MM.1S (cell line): ENCODE measurements at regions not wholly inside any gene's neighbourhood (a gene's known extent, or its start where the extent isn't known, plus 50 kb on each side); places are given as distances from the start of the nearest gene placed in this dataset.

Experiments used
- DNase-seq: peaks from one replicate; pipeline ENCODE4 v3.0.0-alpha.2; 2015
- H2AFZ ChIP-seq: fragments of 300-600 bp; sonication (generic); 2 replicates; pipeline ENCODE4 v1.6.0; 2016; ENCODE audit warnings: antibody characterized with exemption, low read length
- H3F3A ChIP-seq: fragments of 300-600 bp; sonication (generic); 2 replicates; pipeline ENCODE4 v1.6.1; 2016; ENCODE audit warnings: mild to moderate bottlenecking, antibody characterized with exemption, low read length, moderate library complexity, mixed read lengths; ENCODE audit not compliant: insufficient read depth
- H3K27ac ChIP-seq: fragments of 300-600 bp; sonication (generic); 2 replicates; pipeline ENCODE4 v1.5.1; 2016; ENCODE audit warnings: mild to moderate bottlenecking, low read length
- H3K27me3 ChIP-seq: fragments of 300-600 bp; sonication (generic); replicated peaks from 2 replicates; pipeline ENCODE4 v1.6.0; 2016; ENCODE audit warnings: low read length; ENCODE audit not compliant: insufficient read depth
- H3K36me3 ChIP-seq: fragments of 300-600 bp; sonication (generic); replicated peaks from 2 replicates; pipeline ENCODE4 v1.6.1; 2016; ENCODE audit warnings: mild to moderate bottlenecking, low read length, mixed read lengths; ENCODE audit not compliant: insufficient read depth
- H3K4me1 ChIP-seq: fragments of 300-600 bp; sonication (generic); 2 replicates; pipeline ENCODE4 v1.6.1; 2016; ENCODE audit warnings: low read length, mixed read lengths
- H3K4me2 ChIP-seq: fragments of 300-600 bp; sonication (generic); 2 replicates; pipeline ENCODE4 v1.6.0; 2016; ENCODE audit warnings: low read depth, low read length
- H3K4me3 ChIP-seq: fragments of 300-600 bp; sonication (generic); 2 replicates; pipeline ENCODE4 v1.5.1; 2016; ENCODE audit warnings: low read length, mixed read lengths
- H3K79me2 ChIP-seq: fragments of 300-600 bp; sonication (generic); 2 replicates; pipeline ENCODE4 v1.6.1; 2016; ENCODE audit warnings: mixed run types, low read length, mixed read lengths
- H3K9ac ChIP-seq: fragments of 300-600 bp; sonication (generic); 2 replicates; pipeline ENCODE4 v1.6.1; 2016; ENCODE audit warnings: low read length, mixed read lengths
- H3K9me2 ChIP-seq: fragments of 300-600 bp; sonication (generic); replicated peaks from 2 replicates; pipeline ENCODE4 v1.6.1; 2016; ENCODE audit warnings: mild to moderate bottlenecking, low read length, mixed read lengths; ENCODE audit not compliant: insufficient read depth
- H3K9me3 ChIP-seq: fragments of 300-600 bp; sonication (generic); replicated peaks from 2 replicates; pipeline ENCODE4 v1.6.1; 2016; ENCODE audit warnings: mild to moderate bottlenecking, low read length, mixed read lengths; ENCODE audit not compliant: insufficient read depth
- H4K20me1 ChIP-seq: fragments of 300-600 bp; sonication (generic); 2 replicates; pipeline ENCODE4 v1.6.1; 2016; ENCODE audit warnings: mild to moderate bottlenecking, low read length, moderate library complexity, mixed read lengths; ENCODE audit not compliant: insufficient read depth
- CTCF ChIP-seq: fragments of 300-600 bp; sonication (generic); IDR thresholded peaks from 2 replicates; pipeline ENCODE4 v1.5.1; 2016; ENCODE audit warnings: antibody characterized with exemption, low read length, mixed read lengths
- EZH2 ChIP-seq: fragments of 300-600 bp; sonication (generic); optimal IDR thresholded peaks from 2 replicates; pipeline ENCODE3; 2017; ENCODE audit warnings: low read depth, mild to moderate bottlenecking, antibody characterized with exemption, low read length, mixed read lengths
- EZH2phosphoT487 ChIP-seq: fragments of 300-600 bp; sonication (generic); IDR thresholded peaks from 2 replicates; pipeline ENCODE4 v1.6.1; 2018; ENCODE audit warnings: antibody characterized with exemption, low read length

GRCh38 chr5:92518318-92518904 lies 1062.6 kb downstream of the NR2F1-AS1 start:
- Histone ChIP-seq H3K27ac (no peak overlapping the region), H3K79me2 (no peaks in the 10 kb centered on the region), H3K9me3 (no peaks in the 10 kb centered on the region), H3K4me3 (no peak overlapping the region), H3K4me1 (no peaks in the 10 kb centered on the region), H3K4me2 (peak overlapping the region; percentile 19; the same call in 1 of the 2 replicates), H4K20me1 (no peaks in the 10 kb centered on the region), H3K27me3 (no peaks in the 10 kb centered on the region), H3K36me3 (no peaks in the 10 kb centered on the region), H2AFZ (no peak overlapping the region), H3K9ac (no peak overlapping the region), H3K9me2 (no peaks in the 10 kb centered on the region), H3F3A (no peaks in the 10 kb centered on the region)
- peak; percentile 72 for DNase-seq
- TF ChIP-seq CTCF, result peak; percentile 79
- no peak for TF ChIP-seq EZH2
- no peak for TF ChIP-seq EZH2phosphoT487

- TF ChIP-seq CTCF, result no peak
- TF ChIP-seq EZH2phosphoT487, result no peak
- TF ChIP-seq EZH2, result no peak
- H3K27me3 ChIP-seq, result no peaks in the 10 kb centered on the region
- H3F3A ChIP-seq, result no peaks in the 10 kb centered on the region
- H3K4me3 ChIP-seq, result no peak overlapping the region
- H3K79me2 ChIP-seq, result no peaks in the 10 kb centered on the region
- H3K9ac ChIP-seq, result no peak overlapping the region
- no peak overlapping the region for H2AFZ ChIP-seq
- no peaks in the 10 kb centered on the region for H3K36me3 ChIP-seq
- H3K9me3 ChIP-seq, result no peaks in the 10 kb centered on the region
- H3K27ac ChIP-seq, result no peak overlapping the region
- no peak overlapping the region for H3K4me2 ChIP-seq
- H4K20me1 ChIP-seq, result no peaks in the 10 kb centered on the region
- H3K9me2 ChIP-seq, result no peaks in the 10 kb centered on the region
- no peaks in the 10 kb centered on the region for H3K4me1 ChIP-seq
- DNase-seq, result no peak
Observed at GRCh38 chr5:92514896-92515295, 1066.1 kb downstream of the NR2F1-AS1 start.

- Histone ChIP-seq H3K4me2 (no peak overlapping the region), H3K79me2 (no peaks in the 10 kb centered on the region)
- no peak for DNase-seq
Observed at GRCh38 chr5:92513067-92513466, 1068.0 kb downstream of the NR2F1-AS1 start.

More at GRCh38 chr5:92513067-92513466, 1068.0 kb downstream of the NR2F1-AS1 start:
- no peak overlapping the region for H2AFZ ChIP-seq
- TF ChIP-seq EZH2 (no peak), CTCF (no peak), EZH2phosphoT487 (no peak)
- no peaks in the 10 kb centered on the region for H3K9me2 ChIP-seq
- H3K36me3 ChIP-seq, result no peaks in the 10 kb centered on the region
- H3F3A ChIP-seq, result no peaks in the 10 kb centered on the region
- no peak overlapping the region for H3K9ac ChIP-seq
- no peak overlapping the region for H3K4me3 ChIP-seq
- H3K9me3 ChIP-seq, result no peaks in the 10 kb centered on the region
- H3K4me1 ChIP-seq, result no peaks in the 10 kb centered on the region
- H4K20me1 ChIP-seq, result no peaks in the 10 kb centered on the region
- H3K27ac ChIP-seq, result no peak overlapping the region
- H3K27me3 ChIP-seq, result no peaks in the 10 kb centered on the region
